ENCODE measurements at regions not wholly inside any gene's neighbourhood (a gene's known extent, or its start where the extent isn't known, plus 50 kb on each side); places are given as distances from the start of the nearest gene placed in this dataset.

DNA sequence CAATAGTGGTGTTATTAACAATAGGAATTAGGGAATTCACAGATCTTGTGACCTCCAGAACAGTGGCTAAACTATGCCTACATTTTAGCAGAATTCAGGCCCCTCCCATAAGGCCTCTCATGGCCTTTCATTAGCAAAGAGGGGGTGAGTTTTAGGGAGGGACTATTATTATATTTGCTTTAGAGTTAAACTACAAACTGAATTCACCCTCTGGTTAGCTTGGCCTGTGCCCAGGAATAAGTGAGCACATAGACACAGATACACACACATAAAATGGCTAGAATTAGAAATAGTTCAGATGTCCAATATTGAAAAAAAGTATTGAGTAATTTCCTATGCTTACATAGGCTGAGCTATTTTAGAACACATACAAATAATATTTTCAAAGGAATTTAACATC lies 818.8 kb upstream of the COBL start:
- Histone ChIP-seq H3K27me3 (ENCODE audit: control insufficient read depth in 2 of 2, insufficient read depth in 2 of 2, low read length in 2 of 2) (no peaks in the 10 kb centered on the region), H3K36me3 (ENCODE audit: control insufficient read depth in 2 of 2, insufficient read depth in 2 of 2, low read length in 2 of 2) (no peaks in the 10 kb centered on the region), H3K4me1 (ENCODE audit: control insufficient read depth in 2 of 2, insufficient read depth in 2 of 2, low read length in 2 of 2) (no peaks in the 10 kb centered on the region), H3K9ac (ENCODE audit: low read depth in 1 of 2, low read length in 2 of 2) (no peak overlapping the region), H3K9me3 (ENCODE audit: control insufficient read depth in 2 of 2, low read length in 2 of 2) (no peaks in the 10 kb centered on the region), H3K27ac (ENCODE audit: low read depth in 2 of 2, low read length in 2 of 2) (no peak overlapping the region), H3K4me3 (ENCODE audit: low read length in 2 of 2) (no peak overlapping the region)

DNA sequence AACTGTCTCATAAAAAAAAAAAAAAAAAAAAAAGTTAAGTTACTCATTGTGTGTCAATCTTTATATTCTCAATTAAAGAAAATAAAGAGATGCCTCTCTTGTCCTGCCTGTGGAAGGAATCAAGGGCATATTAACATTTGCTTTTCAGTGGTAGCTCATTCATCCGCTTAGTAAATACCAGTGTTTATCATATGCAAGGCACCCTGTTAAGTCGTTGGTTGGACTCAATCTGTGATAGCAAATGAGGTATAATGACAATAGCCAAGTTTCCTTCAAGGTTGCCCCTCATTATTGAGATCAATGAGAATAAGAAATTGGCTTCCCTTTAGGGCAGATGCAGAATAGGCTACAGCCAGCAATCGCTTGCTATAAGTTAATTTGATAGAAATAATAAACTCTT lies 812.7 kb upstream of the COBL start:
- Histone ChIP-seq H3K27me3 (ENCODE audit: control insufficient read depth in 2 of 2, insufficient read depth in 2 of 2, low read length in 2 of 2) (no peaks in the 10 kb centered on the region), H3K4me1 (ENCODE audit: control insufficient read depth in 2 of 2, insufficient read depth in 2 of 2, low read length in 2 of 2) (no peaks in the 10 kb centered on the region), H3K9ac (ENCODE audit: low read depth in 1 of 2, low read length in 2 of 2) (no peak overlapping the region), H3K9me3 (ENCODE audit: control insufficient read depth in 2 of 2, low read length in 2 of 2) (no peaks in the 10 kb centered on the region), H3K36me3 (ENCODE audit: control insufficient read depth in 2 of 2, insufficient read depth in 2 of 2, low read length in 2 of 2) (no peaks in the 10 kb centered on the region), H3K4me3 (ENCODE audit: low read length in 2 of 2) (no peak overlapping the region), H3K27ac (ENCODE audit: low read depth in 2 of 2, low read length in 2 of 2) (no peak overlapping the region)

DNA sequence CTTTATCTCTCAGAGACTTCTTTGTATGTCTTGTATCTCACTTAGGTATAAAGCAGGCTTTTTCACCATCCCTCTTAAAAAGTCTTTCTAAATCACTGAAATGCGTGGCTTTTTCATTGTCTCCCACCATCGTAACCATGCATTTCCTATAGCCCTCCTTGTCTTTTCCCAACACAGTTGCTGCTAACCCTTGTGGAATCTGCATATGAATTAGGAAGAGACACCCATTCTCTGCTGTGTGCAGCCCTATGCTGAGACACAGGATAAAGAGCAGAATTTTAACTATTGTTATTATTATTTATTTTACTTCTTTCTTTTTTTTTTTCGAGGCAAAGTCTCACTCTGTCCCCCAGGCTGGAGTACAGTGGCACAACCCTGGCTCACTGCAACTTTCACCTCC lies 804.3 kb upstream of the COBL start:
- Histone ChIP-seq H3K27me3 (ENCODE audit: control insufficient read depth in 2 of 2, insufficient read depth in 2 of 2, low read length in 2 of 2) (no peaks in the 10 kb centered on the region), H3K4me1 (ENCODE audit: control insufficient read depth in 2 of 2, insufficient read depth in 2 of 2, low read length in 2 of 2) (no peaks in the 10 kb centered on the region), H3K36me3 (ENCODE audit: control insufficient read depth in 2 of 2, insufficient read depth in 2 of 2, low read length in 2 of 2) (no peaks in the 10 kb centered on the region), H3K9me3 (ENCODE audit: control insufficient read depth in 2 of 2, low read length in 2 of 2) (no peaks in the 10 kb centered on the region), H3K4me3 (ENCODE audit: low read length in 2 of 2) (no peak overlapping the region), H3K27ac (ENCODE audit: low read depth in 2 of 2, low read length in 2 of 2) (no peak overlapping the region), H3K9ac (ENCODE audit: low read depth in 1 of 2, low read length in 2 of 2) (no peak overlapping the region)

DNA sequence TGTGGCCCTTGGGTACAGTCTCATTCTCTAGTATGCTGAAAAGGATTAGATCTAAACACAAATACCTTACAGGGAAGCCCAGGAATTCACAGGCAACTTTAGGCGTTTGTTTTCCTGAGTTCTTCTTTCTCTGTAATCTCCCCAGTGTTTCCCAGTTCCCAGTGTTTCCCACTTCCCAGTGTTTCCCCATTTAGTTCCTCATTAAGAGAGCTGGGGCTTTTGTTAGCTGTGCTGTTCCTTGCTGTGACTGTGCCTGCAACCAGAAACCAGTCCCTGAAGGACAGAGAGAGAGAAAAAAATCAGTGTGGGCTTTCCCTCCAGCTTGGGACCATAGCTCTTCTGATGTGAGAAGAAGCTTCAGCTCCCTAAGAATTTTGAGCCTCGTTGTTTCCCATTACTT lies 802.9 kb upstream of the COBL start:
- H3K9ac ChIP-seq (ENCODE audit: low read depth in 1 of 2, low read length in 2 of 2) = no peak overlapping the region
- H3K4me1 ChIP-seq (ENCODE audit: control insufficient read depth in 2 of 2, insufficient read depth in 2 of 2, low read length in 2 of 2) = no peaks in the 10 kb centered on the region
- H3K27ac ChIP-seq (ENCODE audit: low read depth in 2 of 2, low read length in 2 of 2) = no peak overlapping the region
- H3K9me3 ChIP-seq (ENCODE audit: control insufficient read depth in 2 of 2, low read length in 2 of 2) = no peaks in the 10 kb centered on the region
- H3K4me3 ChIP-seq (ENCODE audit: low read length in 2 of 2) = no peak overlapping the region
- no peaks in the 10 kb centered on the region for H3K27me3 ChIP-seq (ENCODE audit: control insufficient read depth in 2 of 2, insufficient read depth in 2 of 2, low read length in 2 of 2)
- H3K36me3 ChIP-seq (ENCODE audit: control insufficient read depth in 2 of 2, insufficient read depth in 2 of 2, low read length in 2 of 2) = no peaks in the 10 kb centered on the region

DNA sequence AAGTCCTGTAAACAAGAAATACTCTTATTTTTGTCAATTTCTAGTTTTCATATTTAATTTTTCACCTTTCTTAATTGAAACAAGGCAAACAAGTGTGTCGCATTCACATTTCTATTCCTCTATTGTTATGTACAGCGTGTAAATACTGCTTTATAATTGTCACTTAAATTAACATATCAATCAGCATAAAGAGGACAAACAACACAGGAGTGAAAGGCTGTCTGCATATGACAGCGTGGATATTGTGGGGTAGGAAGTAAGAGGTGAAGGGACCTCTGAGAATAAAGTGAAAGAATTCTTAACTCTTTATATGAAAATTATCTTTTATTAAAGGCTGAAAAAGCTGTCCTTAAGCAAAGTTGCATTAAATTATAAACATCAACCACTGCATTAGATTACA lies 797.9 kb upstream of the COBL start:
- H3K27ac ChIP-seq (ENCODE audit: low read depth in 2 of 2, low read length in 2 of 2) = no peak overlapping the region
- no peaks in the 10 kb centered on the region for H3K9me3 ChIP-seq (ENCODE audit: control insufficient read depth in 2 of 2, low read length in 2 of 2)

DNA sequence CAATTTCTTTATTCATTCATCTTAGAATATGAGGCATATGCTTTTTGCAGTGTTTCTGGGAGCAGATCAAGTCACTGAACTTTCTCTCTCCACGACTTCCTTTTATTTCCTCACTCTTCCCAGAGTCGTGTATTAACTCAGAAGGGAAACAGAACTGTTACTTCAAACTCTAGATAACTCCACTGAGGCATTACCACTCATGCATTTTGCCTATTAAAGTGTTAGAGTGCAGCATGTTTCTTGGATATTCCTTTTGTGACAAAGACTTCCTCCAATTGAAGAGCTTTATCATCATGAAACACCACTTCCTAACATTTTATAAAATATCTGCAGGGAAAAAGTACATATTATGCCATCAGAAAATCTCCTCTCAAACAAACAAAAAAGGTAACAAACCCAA lies 797.4 kb upstream of the COBL start:
- Histone ChIP-seq H3K27me3 (ENCODE audit: control insufficient read depth in 2 of 2, insufficient read depth in 2 of 2, low read length in 2 of 2) (no peaks in the 10 kb centered on the region), H3K4me1 (ENCODE audit: control insufficient read depth in 2 of 2, insufficient read depth in 2 of 2, low read length in 2 of 2) (no peaks in the 10 kb centered on the region), H3K36me3 (ENCODE audit: control insufficient read depth in 2 of 2, insufficient read depth in 2 of 2, low read length in 2 of 2) (no peaks in the 10 kb centered on the region), H3K4me3 (ENCODE audit: low read length in 2 of 2) (no peak overlapping the region), H3K9ac (ENCODE audit: low read depth in 1 of 2, low read length in 2 of 2) (no peak overlapping the region), H3K27ac (ENCODE audit: low read depth in 2 of 2, low read length in 2 of 2) (no peak overlapping the region), H3K9me3 (ENCODE audit: control insufficient read depth in 2 of 2, low read length in 2 of 2) (no peaks in the 10 kb centered on the region)

More for the DNA sequence above, 797.9 kb upstream of the COBL start:
- H3K4me3 ChIP-seq (ENCODE audit: low read length in 2 of 2) = no peak overlapping the region
- no peaks in the 10 kb centered on the region for H3K36me3 ChIP-seq (ENCODE audit: control insufficient read depth in 2 of 2, insufficient read depth in 2 of 2, low read length in 2 of 2)
- H3K4me1 ChIP-seq (ENCODE audit: control insufficient read depth in 2 of 2, insufficient read depth in 2 of 2, low read length in 2 of 2) = no peaks in the 10 kb centered on the region
- no peaks in the 10 kb centered on the region for H3K27me3 ChIP-seq (ENCODE audit: control insufficient read depth in 2 of 2, insufficient read depth in 2 of 2, low read length in 2 of 2)
- no peak overlapping the region for H3K9ac ChIP-seq (ENCODE audit: low read depth in 1 of 2, low read length in 2 of 2)

DNA sequence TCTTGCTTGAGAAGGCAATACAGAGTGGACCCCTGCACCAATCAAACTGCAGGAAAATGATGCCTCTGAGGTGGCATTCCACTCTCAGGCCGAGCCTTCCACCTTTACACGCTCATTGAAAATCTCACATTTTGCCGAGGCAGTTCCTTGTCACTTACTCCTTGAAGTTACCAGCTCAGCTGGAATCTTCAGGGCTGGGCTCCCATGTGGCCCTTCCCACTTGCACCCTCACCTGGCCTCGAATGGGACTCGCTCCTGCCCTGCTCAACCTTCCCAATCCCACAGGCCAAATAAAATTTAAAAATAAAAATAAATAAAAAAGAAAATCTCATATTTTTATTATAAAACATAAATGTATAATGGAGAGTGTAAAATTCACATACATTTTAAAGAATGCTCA lies 790.7 kb upstream of the COBL start:
- Histone ChIP-seq H3K9ac (ENCODE audit: low read depth in 1 of 2, low read length in 2 of 2) (no peak overlapping the region), H3K4me3 (ENCODE audit: low read length in 2 of 2) (no peak overlapping the region), H3K4me1 (ENCODE audit: control insufficient read depth in 2 of 2, insufficient read depth in 2 of 2, low read length in 2 of 2) (no peaks in the 10 kb centered on the region), H3K36me3 (ENCODE audit: control insufficient read depth in 2 of 2, insufficient read depth in 2 of 2, low read length in 2 of 2) (no peaks in the 10 kb centered on the region), H3K27me3 (ENCODE audit: control insufficient read depth in 2 of 2, insufficient read depth in 2 of 2, low read length in 2 of 2) (no peaks in the 10 kb centered on the region), H3K9me3 (ENCODE audit: control insufficient read depth in 2 of 2, low read length in 2 of 2) (no peaks in the 10 kb centered on the region), H3K27ac (ENCODE audit: low read depth in 2 of 2, low read length in 2 of 2) (no peak overlapping the region)

DNA sequence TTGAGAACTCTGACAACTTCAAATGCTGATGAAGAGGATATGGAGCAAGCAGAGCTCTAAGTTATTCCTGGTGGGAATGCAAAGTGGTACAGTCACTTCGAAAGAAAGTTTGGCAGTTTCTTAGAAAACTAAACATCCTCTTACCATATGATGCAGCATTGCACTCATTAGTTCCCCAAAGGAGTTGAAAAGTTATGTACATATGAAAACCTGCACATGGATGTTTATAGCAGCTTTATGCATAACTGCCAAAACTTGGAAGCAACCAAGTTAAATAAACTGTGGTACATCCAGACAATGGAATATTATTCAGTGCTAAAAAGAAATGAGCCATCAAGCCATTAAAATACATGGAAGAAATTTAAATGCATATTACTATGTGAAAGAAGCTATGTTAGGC lies 779.3 kb upstream of the COBL start:
- H3K9me3 ChIP-seq (ENCODE audit: control insufficient read depth in 2 of 2, low read length in 2 of 2) = no peaks in the 10 kb centered on the region

DNA sequence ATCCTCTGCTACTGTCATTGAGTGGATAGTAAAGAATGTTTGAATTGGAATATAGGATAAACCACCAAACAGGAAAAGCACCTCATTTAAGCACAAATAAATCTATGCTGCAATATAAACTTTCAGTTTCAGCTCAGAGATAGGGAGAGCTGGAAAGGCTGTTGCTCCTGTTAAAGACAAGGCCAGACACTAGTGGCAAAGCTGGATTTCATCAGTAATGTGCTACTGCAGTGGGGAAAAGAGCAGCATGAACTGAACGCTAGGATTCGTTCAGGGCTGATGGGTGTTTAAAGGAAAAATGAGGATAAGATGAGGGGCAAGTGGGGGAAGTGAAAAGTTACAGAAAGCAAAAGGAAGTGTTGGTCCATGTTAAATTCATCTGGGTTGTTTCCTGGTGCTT lies 775.4 kb upstream of the COBL start:
- Histone ChIP-seq H3K4me3 (ENCODE audit: low read length in 2 of 2) (no peak overlapping the region), H3K4me1 (ENCODE audit: control insufficient read depth in 2 of 2, insufficient read depth in 2 of 2, low read length in 2 of 2) (no peaks in the 10 kb centered on the region)

More for the DNA sequence above, 779.3 kb upstream of the COBL start:
- Histone ChIP-seq H3K27me3 (ENCODE audit: control insufficient read depth in 2 of 2, insufficient read depth in 2 of 2, low read length in 2 of 2) (no peaks in the 10 kb centered on the region), H3K4me3 (ENCODE audit: low read length in 2 of 2) (no peak overlapping the region), H3K9ac (ENCODE audit: low read depth in 1 of 2, low read length in 2 of 2) (no peak overlapping the region), H3K4me1 (ENCODE audit: control insufficient read depth in 2 of 2, insufficient read depth in 2 of 2, low read length in 2 of 2) (no peaks in the 10 kb centered on the region), H3K36me3 (ENCODE audit: control insufficient read depth in 2 of 2, insufficient read depth in 2 of 2, low read length in 2 of 2) (no peaks in the 10 kb centered on the region), H3K27ac (ENCODE audit: low read depth in 2 of 2, low read length in 2 of 2) (no peak overlapping the region)

DNA sequence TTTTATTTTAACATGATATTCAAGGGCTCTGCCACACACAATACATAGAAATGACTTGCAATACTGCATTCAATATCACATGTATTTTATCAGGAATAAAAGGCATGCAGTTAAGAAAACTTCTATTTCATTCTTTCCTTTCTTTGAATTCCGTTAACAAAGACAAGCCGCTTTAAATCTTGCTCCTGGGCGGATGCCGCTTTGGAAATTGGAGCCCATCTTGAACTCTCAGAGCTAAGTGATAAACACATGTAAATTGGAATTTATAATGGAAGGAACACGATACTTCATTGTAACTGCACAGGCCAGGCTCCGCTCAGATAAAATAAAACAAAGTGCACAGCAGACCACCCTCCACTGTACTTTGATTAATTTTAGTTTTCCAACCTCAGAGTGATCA lies 774.5 kb upstream of the COBL start:
- no peaks in the 10 kb centered on the region for H3K9me3 ChIP-seq (ENCODE audit: control insufficient read depth in 2 of 2, low read length in 2 of 2)

More for the DNA sequence above, 775.4 kb upstream of the COBL start:
- Histone ChIP-seq H3K9me3 (ENCODE audit: control insufficient read depth in 2 of 2, low read length in 2 of 2) (no peaks in the 10 kb centered on the region), H3K27ac (ENCODE audit: low read depth in 2 of 2, low read length in 2 of 2) (no peak overlapping the region), H3K36me3 (ENCODE audit: control insufficient read depth in 2 of 2, insufficient read depth in 2 of 2, low read length in 2 of 2) (no peaks in the 10 kb centered on the region), H3K27me3 (ENCODE audit: control insufficient read depth in 2 of 2, insufficient read depth in 2 of 2, low read length in 2 of 2) (no peaks in the 10 kb centered on the region), H3K9ac (ENCODE audit: low read depth in 1 of 2, low read length in 2 of 2) (no peak overlapping the region)

More for the DNA sequence above, 774.5 kb upstream of the COBL start:
- Histone ChIP-seq H3K4me3 (ENCODE audit: low read length in 2 of 2) (no peak overlapping the region), H3K4me1 (ENCODE audit: control insufficient read depth in 2 of 2, insufficient read depth in 2 of 2, low read length in 2 of 2) (no peaks in the 10 kb centered on the region), H3K27me3 (ENCODE audit: control insufficient read depth in 2 of 2, insufficient read depth in 2 of 2, low read length in 2 of 2) (no peaks in the 10 kb centered on the region), H3K36me3 (ENCODE audit: control insufficient read depth in 2 of 2, insufficient read depth in 2 of 2, low read length in 2 of 2) (no peaks in the 10 kb centered on the region), H3K27ac (ENCODE audit: low read depth in 2 of 2, low read length in 2 of 2) (no peak overlapping the region), H3K9ac (ENCODE audit: low read depth in 1 of 2, low read length in 2 of 2) (no peak overlapping the region)
